Liver (tissue), 3 donors: ENCODE measurements at regions not wholly inside any gene's neighbourhood (a gene's known extent, or its start where the extent isn't known, plus 50 kb on each side); places are given as distances from the start of the nearest gene placed in this dataset.

ENCODE experiments used
- EGR1 ChIP-seq, 2 donors: IDR thresholded peaks; 2 replicates each; pipeline ENCODE4 v1.6.1; 2016 to 2018; ENCODE audit warnings: antibody characterized with exemption in 2 of 2, low read depth in 2 of 2
- FOXA1 ChIP-seq: IDR thresholded peaks from 2 replicates; pipeline ENCODE4 v1.6.1; 2016; ENCODE audit warnings: antibody characterized with exemption
- HNF4G ChIP-seq: IDR thresholded peaks from 2 replicates; pipeline ENCODE4 v1.6.1; 2016; ENCODE audit warnings: antibody characterized with exemption
- MAX ChIP-seq: IDR thresholded peaks from 2 replicates; pipeline ENCODE4 v1.6.1; 2016; ENCODE audit warnings: antibody characterized with exemption
- NR2F2 ChIP-seq: IDR thresholded peaks from 2 replicates; pipeline ENCODE4 v1.6.1; 2016; ENCODE audit warnings: antibody characterized with exemption
- RAD21 ChIP-seq, 2 donors: IDR thresholded peaks; 2 replicates each; pipeline ENCODE4 v1.6.1; 2016; ENCODE audit warnings: antibody characterized with exemption in 2 of 2, mild to moderate bottlenecking in 2 of 2
- REST ChIP-seq: IDR thresholded peaks from 2 replicates; pipeline ENCODE4 v1.6.1; 2016; ENCODE audit warnings: antibody characterized with exemption, mild to moderate bottlenecking
- RXRA ChIP-seq, 2 donors: IDR thresholded peaks; 2 replicates each; pipeline ENCODE4 v1.6.1; 2017 to 2018; ENCODE audit warnings: antibody characterized with exemption in 2 of 2, mild to moderate bottlenecking in 1 of 2
- TAF1 ChIP-seq: conservative IDR thresholded peaks from 2 replicates; pipeline ENCODE4 v1.6.1; 2016; ENCODE audit warnings: antibody characterized with exemption, mild to moderate bottlenecking
- YY1 ChIP-seq: IDR thresholded peaks from 2 replicates; pipeline ENCODE4 v1.6.1; 2016; ENCODE audit warnings: antibody characterized with exemption, mild to moderate bottlenecking
- TF ChIP-seq, protein P1 (sequence below): fragments of 150-350 bp; IDR thresholded peaks from 2 replicates; pipeline ENCODE4 v1.5.1; 2017; ENCODE audit warnings: improper control_type of control experiment, low read depth, low read length; ENCODE audit not compliant: missing input control
- donor health status: healthy.
- donor health status: healthy.

GRCh38 chr3:193049935-193050334 lies 132.3 kb upstream of the MB21D2 start:
- TF ChIP-seq, protein P1, sequence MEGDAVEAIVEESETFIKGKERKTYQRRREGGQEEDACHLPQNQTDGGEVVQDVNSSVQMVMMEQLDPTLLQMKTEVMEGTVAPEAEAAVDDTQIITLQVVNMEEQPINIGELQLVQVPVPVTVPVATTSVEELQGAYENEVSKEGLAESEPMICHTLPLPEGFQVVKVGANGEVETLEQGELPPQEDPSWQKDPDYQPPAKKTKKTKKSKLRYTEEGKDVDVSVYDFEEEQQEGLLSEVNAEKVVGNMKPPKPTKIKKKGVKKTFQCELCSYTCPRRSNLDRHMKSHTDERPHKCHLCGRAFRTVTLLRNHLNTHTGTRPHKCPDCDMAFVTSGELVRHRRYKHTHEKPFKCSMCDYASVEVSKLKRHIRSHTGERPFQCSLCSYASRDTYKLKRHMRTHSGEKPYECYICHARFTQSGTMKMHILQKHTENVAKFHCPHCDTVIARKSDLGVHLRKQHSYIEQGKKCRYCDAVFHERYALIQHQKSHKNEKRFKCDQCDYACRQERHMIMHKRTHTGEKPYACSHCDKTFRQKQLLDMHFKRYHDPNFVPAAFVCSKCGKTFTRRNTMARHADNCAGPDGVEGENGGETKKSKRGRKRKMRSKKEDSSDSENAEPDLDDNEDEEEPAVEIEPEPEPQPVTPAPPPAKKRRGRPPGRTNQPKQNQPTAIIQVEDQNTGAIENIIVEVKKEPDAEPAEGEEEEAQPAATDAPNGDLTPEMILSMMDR, result no peak
- TF ChIP-seq MAX (no peak), TAF1 (no peak), REST (no peak), FOXA1 (no peak), YY1 (no peak), RAD21 (IDR thresholded peaks at IDR 0.05) (no peak), NR2F2 (no peak), RXRA (IDR thresholded peaks at IDR 0.05) (no peak), EGR1 (IDR thresholded peaks at IDR 0.05; ENCODE audit: low read depth in 2 of 2) (no peak), HNF4G (no peak)
